H1 (cell line): ENCODE measurements at regions not wholly inside any gene's neighbourhood (a gene's known extent, or its start where the extent isn't known, plus 50 kb on each side); places are given as distances from the start of the nearest gene placed in this dataset.

Source experiments
- CTCF ChIA-PET: fragments of 300-600 bp; sonication (Branson Sonifier 250); formaldehyde crosslinking; loops from one replicate; lab custom pipeline; 2021; ENCODE audit not compliant: partially characterized antibody; lab: Charles Lee
- POLR2A ChIA-PET: fragments of 300-600 bp; sonication (Branson Sonifier 250); formaldehyde crosslinking; loops from one replicate; lab custom pipeline; 2021; ENCODE audit warnings: inconsistent platforms; ENCODE audit not compliant: partially characterized antibody; lab: Charles Lee
- DNase-seq, 2 experiments: peaks; one replicate each; pipeline versions ENCODE4 v3.0.0 to v3.0.0-alpha.2; 2010 to 2022; ENCODE audit warnings: low spot score in 2 of 2, low read depth in 1 of 2, mixed read lengths in 1 of 2
- FAIRE-seq: peaks from 2 replicates; lab custom pipeline; 2011; peaks lifted over from hg19 to GRCh38; lab: Jason Lieb, UNC
- H2AFZ ChIP-seq: 2 replicates; pipeline ENCODE4 v1.8.1; 2012; ENCODE audit warnings: low read length, inconsistent platforms
- H2AK5ac ChIP-seq: 2 replicates; pipeline ENCODE4 v1.6.1; 2013; ENCODE audit warnings: low read depth, low read length
- H2BK120ac ChIP-seq: replicated peaks from 2 replicates; pipeline ENCODE3; 2013; ENCODE audit warnings: low read depth, low read length, inconsistent platforms
- H2BK12ac ChIP-seq: 2 replicates; pipeline ENCODE4 v1.6.1; 2013; ENCODE audit warnings: low read depth, low read length
- H2BK15ac ChIP-seq: 2 replicates; pipeline ENCODE4 v1.6.1; 2013; ENCODE audit warnings: low read length
- H2BK20ac ChIP-seq: 2 replicates; pipeline ENCODE4 v1.6.1; 2013; ENCODE audit warnings: low read length
- H2BK5ac ChIP-seq: 2 replicates; pipeline ENCODE4 v1.6.1; 2013; ENCODE audit warnings: low read depth, low read length
- H3K14ac ChIP-seq: 2 replicates; pipeline ENCODE4 v1.6.1; 2013; ENCODE audit warnings: inconsistent platforms; ENCODE audit not compliant: insufficient read length
- H3K18ac ChIP-seq: 2 replicates; pipeline ENCODE4 v1.6.1; 2013; ENCODE audit warnings: low read length; ENCODE audit errors: extremely low read depth
- H3K23ac ChIP-seq: 2 replicates; pipeline ENCODE4 v1.6.1; 2013; ENCODE audit warnings: inconsistent platforms; ENCODE audit not compliant: insufficient read length
- H3K23me2 ChIP-seq: 2 replicates; pipeline ENCODE4 v1.6.1; 2013; ENCODE audit warnings: low read depth, low read length
- H3K27ac ChIP-seq: 2 replicates; pipeline ENCODE4 v1.6.1; 2011; ENCODE audit warnings: low read depth, low read length, inconsistent platforms
- H3K27me3 ChIP-seq, 4 experiments: replicated peaks in 1 of 4; 1 replicate in 1 of 4; 2 replicates in 3 of 4; pipeline versions ENCODE4 v1.6.1 to v1.8.1; 2011 to 2013; ENCODE audit warnings: low read length in 3 of 4, mild to moderate bottlenecking in 3 of 4, inconsistent platforms in 2 of 4, mixed read lengths in 2 of 4, moderate library complexity in 1 of 4; ENCODE audit not compliant: control insufficient read depth in 3 of 4, insufficient read depth in 3 of 4; ENCODE audit errors: extremely low read depth in 1 of 4
- H3K36me3 ChIP-seq, 4 experiments: 2 replicates each; pipeline versions ENCODE4 v1.6.1 to v1.8.1; 2011 to 2013; ENCODE audit warnings: mild to moderate bottlenecking in 4 of 4, low read length in 3 of 4, moderate library complexity in 2 of 4, control low read depth in 1 of 4, inconsistent platforms in 1 of 4; ENCODE audit not compliant: insufficient read depth in 4 of 4, control insufficient read depth in 2 of 4
- H3K4ac ChIP-seq: replicated peaks from 2 replicates; pipeline ENCODE3; 2013; ENCODE audit warnings: low read length, low read depth, mixed read lengths, inconsistent platforms; ENCODE audit not compliant: insufficient read length
- H3K4me1 ChIP-seq, 4 experiments: replicated peaks in 1 of 4; 1 replicate in 1 of 4; 2 replicates in 3 of 4; pipeline versions ENCODE4 v1.6.1 to v1.8.1; 2011 to 2013; ENCODE audit warnings: low read length in 3 of 4, inconsistent platforms in 2 of 4, mixed read lengths in 1 of 4; ENCODE audit not compliant: insufficient read depth in 4 of 4, control insufficient read depth in 3 of 4
- H3K4me2 ChIP-seq, 2 experiments: 2 replicates each; pipeline versions ENCODE4 v1.6.1 to v1.8.1; 2011 to 2013; ENCODE audit warnings: low read depth in 2 of 2, low read length in 2 of 2, control low read depth in 1 of 2, inconsistent platforms in 1 of 2, mild to moderate bottlenecking in 1 of 2; ENCODE audit not compliant: insufficient read depth in 1 of 2
- H3K4me3 ChIP-seq, 4 experiments: fragments of 200-600, 300-600 bp in 1 of 4; sonication (generic), shearing (Covaris generic), sonication (Bioruptor Twin) in 1 of 4; 2 replicates each; pipeline versions ENCODE4 v1.5.1 to v1.8.1; 2011 to 2016; ENCODE audit warnings: low read length in 4 of 4, low read depth in 3 of 4, control low read depth in 2 of 4, inconsistent platforms in 2 of 4, mild to moderate bottlenecking in 2 of 4, mixed read lengths in 1 of 4, moderate library complexity in 1 of 4; ENCODE audit not compliant: insufficient read depth in 2 of 4; ENCODE audit errors: extremely low read depth in 1 of 4
- H3K56ac ChIP-seq: replicated peaks from 2 replicates; pipeline ENCODE3; 2013; ENCODE audit warnings: low read depth, mild to moderate bottlenecking, mixed read lengths, low read length, inconsistent platforms; ENCODE audit not compliant: insufficient read length
- H3K79me1 ChIP-seq: 2 replicates; pipeline ENCODE4 v1.6.1; 2013; ENCODE audit warnings: low read depth, low read length, control low read depth
- H3K79me2 ChIP-seq, 2 experiments: 2 replicates each; pipeline versions ENCODE4 v1.6.1 to v1.8.1; 2012 to 2013; ENCODE audit warnings: low read length in 2 of 2, mild to moderate bottlenecking in 2 of 2, inconsistent platforms in 1 of 2; ENCODE audit not compliant: insufficient read depth in 2 of 2, control insufficient read depth in 1 of 2
- H3K9ac ChIP-seq, 4 experiments: replicated peaks in 1 of 4; 1 replicate in 1 of 4; 2 replicates in 3 of 4; pipeline versions ENCODE4 v1.6.1 to v1.8.1; 2011 to 2013; ENCODE audit warnings: low read depth in 3 of 4, low read length in 3 of 4, control low read depth in 2 of 4, mild to moderate bottlenecking in 2 of 4, moderate library complexity in 2 of 4, inconsistent platforms in 1 of 4; ENCODE audit errors: extremely low read depth in 1 of 4
- H3K9me3 ChIP-seq, 2 experiments: 2 replicates each; pipeline versions ENCODE4 v1.6.1 to v1.8.1; 2012 to 2013; ENCODE audit warnings: mild to moderate bottlenecking in 2 of 2, moderate library complexity in 2 of 2, control low read depth in 1 of 2, inconsistent platforms in 1 of 2, low read depth in 1 of 2, low read length in 1 of 2, mixed read lengths in 1 of 2; ENCODE audit not compliant: insufficient read depth in 2 of 2
- H4K20me1 ChIP-seq, 2 experiments: replicated peaks in 1 of 2; 2 replicates each; pipeline versions ENCODE3 to v1.8.1; 2011 to 2013; ENCODE audit warnings: inconsistent platforms in 2 of 2, low read length in 2 of 2, mild to moderate bottlenecking in 1 of 2; ENCODE audit not compliant: insufficient read depth in 2 of 2, control insufficient read depth in 1 of 2
- H4K5ac ChIP-seq: 2 replicates; pipeline ENCODE4 v1.6.1; 2013; ENCODE audit warnings: low read length, low read depth, mixed read lengths, inconsistent platforms; ENCODE audit not compliant: insufficient read length
- H4K8ac ChIP-seq: 2 replicates; pipeline ENCODE4 v1.8.0; 2013; ENCODE audit warnings: mild to moderate bottlenecking, moderate library complexity, low read length, inconsistent platforms; ENCODE audit not compliant: insufficient read depth; ENCODE audit errors: extremely low read depth
- H4K91ac ChIP-seq: replicated peaks from 2 replicates; pipeline ENCODE3; 2013; ENCODE audit warnings: low read length, mixed read lengths, inconsistent platforms; ENCODE audit not compliant: insufficient read length
- CEBPB ChIP-seq: IDR thresholded peaks from 2 replicates; pipeline ENCODE4 v1.6.1; 2012; ENCODE audit warnings: low read depth, low read length
- WGBS, 2 experiments: shearing (Covaris generic) in 1 of 2; methylation state at CpG; one replicate each; pipeline versions ENCODE4 v1.1.6 to v1.1.7; 2013 to 2015; ENCODE audit warnings: low lambda C conversion rate in 2 of 2, mixed read lengths in 2 of 2, inconsistent platforms in 1 of 2, low coverage in 1 of 2, missing lambda C conversion rate in 1 of 2; ENCODE audit not compliant: insufficient replicate concordance in 2 of 2, insufficient coverage in 1 of 2, insufficient read length in 1 of 2; ENCODE audit errors: extremely low coverage in 1 of 2, missing lambda C conversion rate in 1 of 2; 5-methylcytosine and 5-hydroxymethylcytosine counted together

DNA sequence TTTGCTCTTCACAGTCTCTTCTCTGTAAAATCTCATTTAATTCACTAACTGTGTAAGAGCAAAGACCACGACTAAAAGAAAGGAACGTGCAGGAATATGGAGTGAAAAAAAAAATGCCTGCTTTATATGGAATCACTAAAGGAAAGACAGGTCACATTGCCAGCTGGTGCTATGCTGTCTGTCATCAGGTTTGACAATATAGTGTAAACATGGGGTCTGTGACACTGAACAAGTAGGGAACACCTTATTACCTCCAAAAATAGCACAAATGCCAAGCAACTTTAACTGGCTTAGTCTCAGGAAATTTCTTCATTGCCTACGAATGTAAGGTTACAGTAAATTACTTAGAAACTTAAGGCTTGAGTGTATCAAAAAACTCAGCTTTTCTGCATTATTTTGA is 364.5 kb upstream of the LINC00305 start:
- Histone ChIP-seq H4K8ac (no peak overlapping the region), H3K56ac (no peak overlapping the region), H4K91ac (no peak overlapping the region), H3K4ac (no peak overlapping the region), H3K9ac (no peak overlapping the region), H3K4me2 (no peak overlapping the region), H4K20me1 (no peaks in the 10 kb centered on the region), H3K14ac (no peak overlapping the region), H2BK20ac (no peak overlapping the region), H3K27ac (no peak overlapping the region), H2AFZ (no peak overlapping the region), H3K23ac (no peak overlapping the region), H3K36me3 (no peaks in the 10 kb centered on the region), H3K4me3 (no peak overlapping the region), H2BK120ac (no peak overlapping the region), H4K5ac (no peak overlapping the region), H2BK15ac (no peak overlapping the region), H3K27me3 (peaks cover 0 to 1% (median 0%) of the 10 kb centered on the region in 4 experiments; a peak in 1 of 7 replicates), H2BK5ac (no peak overlapping the region), H3K79me2 (no peaks in the 10 kb centered on the region), H2AK5ac (no peak overlapping the region), H2BK12ac (no peak overlapping the region), H3K23me2 (no peaks in the 10 kb centered on the region), H3K4me1 (no peaks in the 10 kb centered on the region), H3K9me3 (no peaks in the 10 kb centered on the region), H3K18ac (no peak overlapping the region), H3K79me1 (no peaks in the 10 kb centered on the region)
- 86% methylated on average over 3 of the region's 3 CpGs; no CpG with 5 or more reads in 1 of the 2 experiments for WGBS, 2 experiments
- TF ChIP-seq CEBPB = no peak
- ChIA-PET POLR2A (no interaction called here), CTCF (no interaction called here)
- no peak for FAIRE-seq
- DNase-seq = no peak
